Stimulated activated CD4-positive, alpha-beta T cell treated with anti-CD3 and anti-CD28 coated beads, Interleukin-4, amount 100 ng/mL, for 48 hours (primary cell): ENCODE measurements at regions not wholly inside any gene's neighbourhood (a gene's known extent, or its start where the extent isn't known, plus 50 kb on each side); places are given as distances from the start of the nearest gene placed in this dataset.
"Not testable (repeated sequence)": the region's sequence is repeated elsewhere in the genome, so short reads cannot be mapped to it uniquely, and the experiment has no call there.

ENCODE experiments used
- DNase-seq, 2 donors: peaks; one replicate each; pipeline ENCODE4 v3.0.0-alpha.2; 2020; ENCODE audit warnings: low read depth in 2 of 2

DNA sequence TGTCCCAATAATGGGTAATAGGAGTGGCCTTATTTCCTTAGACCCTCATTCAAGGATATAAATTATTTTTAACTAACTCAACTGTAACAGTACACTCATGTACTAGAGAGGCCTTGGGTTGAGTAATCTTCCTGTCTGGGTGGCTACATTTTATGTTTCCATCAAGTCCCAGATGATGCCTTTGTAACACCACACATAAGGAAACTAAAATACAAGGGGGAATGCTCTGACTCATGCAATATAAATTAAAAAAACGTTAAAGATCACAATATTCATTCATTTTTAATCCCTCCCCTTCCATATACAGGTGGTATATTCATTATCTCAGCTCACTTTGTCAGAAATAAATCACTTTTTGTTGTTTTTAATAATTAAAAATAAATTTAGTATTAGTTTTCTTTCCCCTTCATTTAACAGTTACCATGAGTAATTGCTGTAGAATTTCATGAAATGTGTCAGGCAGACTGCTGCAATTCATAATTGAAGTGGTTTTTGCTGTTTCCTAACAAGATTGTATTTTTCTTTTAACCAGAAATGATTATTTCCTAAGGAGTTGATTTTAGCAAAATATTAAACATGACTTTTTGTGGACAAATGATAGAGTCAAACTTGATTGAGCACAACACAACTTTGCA, 1403.6 kb downstream of the SUCLG1 start:
- DNase-seq = no peak

DNA sequence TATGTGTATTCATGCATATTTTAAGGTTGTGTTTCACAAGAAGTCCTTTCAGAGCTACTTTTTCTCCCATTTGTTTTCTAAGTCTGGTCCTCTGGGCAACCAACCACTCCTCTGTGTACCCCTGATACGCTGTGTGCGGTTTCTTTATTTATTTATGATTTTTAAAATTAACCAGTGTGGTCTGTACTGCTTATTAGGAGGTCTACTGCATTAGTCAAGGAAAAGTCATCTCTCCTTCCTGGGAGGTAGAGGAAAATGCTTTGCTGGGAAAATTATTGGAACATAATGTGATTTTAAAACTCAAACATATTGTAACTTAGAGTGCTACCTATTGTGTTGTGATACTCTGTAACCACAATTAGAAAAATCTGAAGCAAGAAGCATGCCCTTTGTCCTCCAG, 1404.3 kb downstream of the SUCLG1 start:
- no peak for DNase-seq

DNA sequence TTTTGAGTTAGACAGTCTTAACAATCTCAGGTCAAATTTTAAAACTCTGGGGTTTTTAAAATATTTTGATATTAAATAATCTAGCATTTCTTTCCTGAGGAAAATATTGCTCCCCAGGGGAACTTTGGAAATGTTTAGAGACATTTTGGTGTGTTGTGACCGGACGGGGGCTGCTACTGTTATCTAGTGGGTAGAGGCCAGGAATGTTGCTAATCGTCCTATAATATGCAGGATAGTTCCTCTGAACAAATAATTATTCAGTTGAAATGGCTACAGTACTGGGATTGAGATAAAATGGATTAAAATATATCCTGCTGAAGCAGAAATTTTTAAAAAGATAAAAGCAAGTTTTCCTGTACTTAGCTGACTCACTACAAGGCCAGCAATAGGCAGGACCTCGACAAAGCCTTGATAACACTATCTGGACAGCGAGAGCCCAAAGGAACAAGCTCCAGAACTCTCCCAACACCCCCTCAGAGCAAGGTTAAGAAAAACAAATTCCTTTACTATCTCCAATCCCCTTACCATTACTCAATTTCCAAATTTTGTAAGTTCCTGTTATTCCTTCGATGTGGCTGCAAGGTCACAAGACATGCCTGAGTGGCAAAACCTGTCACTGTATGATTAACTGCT, 1407.4 kb downstream of the SUCLG1 start:
- no peak for DNase-seq

DNA sequence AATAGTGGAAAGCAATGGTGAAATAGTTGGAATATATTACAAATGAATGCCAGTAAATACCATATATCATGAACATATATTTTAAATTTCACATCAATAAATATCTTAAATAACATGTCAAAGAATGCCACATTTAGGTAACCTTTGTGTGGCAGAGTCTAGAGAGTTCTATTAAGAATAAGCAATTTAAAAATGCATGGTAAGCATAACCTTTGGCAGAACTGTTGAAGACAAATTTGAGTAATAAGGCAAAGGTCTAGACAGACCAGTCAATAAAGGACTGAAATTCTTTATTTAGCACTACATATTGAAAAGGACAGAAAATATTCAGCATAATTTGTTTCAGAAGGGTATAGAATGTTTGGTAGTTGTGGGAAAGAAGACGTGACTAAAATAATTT, 1417.0 kb downstream of the SUCLG1 start:
- no peak for DNase-seq

DNA sequence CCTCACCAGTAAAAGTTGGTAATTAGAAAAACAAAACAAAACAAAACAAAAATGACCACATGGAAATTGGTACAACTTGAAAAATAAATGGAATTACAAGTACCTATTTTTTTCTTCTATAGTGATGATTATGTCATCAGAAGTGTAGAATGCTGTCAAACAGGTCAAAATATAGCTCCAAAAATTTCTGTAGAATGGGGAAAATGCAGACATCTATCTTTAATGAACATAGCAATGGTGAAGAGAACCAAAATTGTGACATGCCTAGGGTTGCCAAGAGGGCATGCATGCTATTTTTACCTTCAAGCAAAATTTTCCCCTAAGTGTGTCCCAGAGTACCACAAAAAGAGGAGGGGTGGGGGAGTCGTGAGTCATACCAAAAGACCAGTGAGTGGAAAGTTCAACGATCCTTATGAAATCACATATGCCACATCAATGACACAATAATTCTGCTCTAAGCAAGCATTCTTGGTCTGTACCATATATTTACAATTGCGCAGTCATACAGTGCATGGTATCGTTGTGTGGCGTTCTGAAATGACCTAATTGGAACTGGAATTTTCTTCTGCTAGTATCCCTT, 1436.4 kb downstream of the SUCLG1 start:
- DNase-seq = no peak

DNA sequence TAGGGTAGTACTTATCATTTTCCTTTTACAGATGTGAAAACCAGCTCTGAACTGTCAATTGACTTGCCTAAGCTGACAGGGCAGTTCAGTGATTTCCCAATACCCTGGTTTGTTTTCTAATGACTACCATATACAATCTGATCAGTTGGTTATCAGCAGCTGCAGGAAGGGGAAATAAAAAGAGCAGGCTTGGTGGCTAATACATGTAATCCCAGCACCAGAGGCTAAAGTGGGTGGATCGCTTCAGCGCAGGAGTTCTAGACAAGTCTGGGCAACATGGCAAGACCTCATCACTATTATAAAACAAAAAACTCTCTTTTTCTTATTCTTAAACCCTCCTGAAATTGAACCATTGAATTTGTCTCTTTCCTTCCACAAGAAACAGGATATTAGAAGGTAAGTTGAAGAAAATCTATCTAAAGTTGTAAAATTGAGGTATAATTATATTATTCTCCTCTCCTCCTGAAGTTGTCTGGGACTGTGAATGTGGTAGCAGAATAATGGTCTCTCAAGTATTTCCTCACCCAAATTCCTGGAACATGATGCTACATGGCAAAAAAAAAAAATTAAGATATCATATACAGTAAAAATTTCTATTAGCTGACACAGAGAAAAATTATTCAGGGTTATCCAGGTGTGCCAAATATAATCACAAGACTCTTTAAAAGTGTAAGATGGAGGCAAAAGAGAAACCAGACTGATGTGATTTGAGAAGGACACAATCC, 1441.6 kb downstream of the SUCLG1 start:
- no peak for DNase-seq

DNA sequence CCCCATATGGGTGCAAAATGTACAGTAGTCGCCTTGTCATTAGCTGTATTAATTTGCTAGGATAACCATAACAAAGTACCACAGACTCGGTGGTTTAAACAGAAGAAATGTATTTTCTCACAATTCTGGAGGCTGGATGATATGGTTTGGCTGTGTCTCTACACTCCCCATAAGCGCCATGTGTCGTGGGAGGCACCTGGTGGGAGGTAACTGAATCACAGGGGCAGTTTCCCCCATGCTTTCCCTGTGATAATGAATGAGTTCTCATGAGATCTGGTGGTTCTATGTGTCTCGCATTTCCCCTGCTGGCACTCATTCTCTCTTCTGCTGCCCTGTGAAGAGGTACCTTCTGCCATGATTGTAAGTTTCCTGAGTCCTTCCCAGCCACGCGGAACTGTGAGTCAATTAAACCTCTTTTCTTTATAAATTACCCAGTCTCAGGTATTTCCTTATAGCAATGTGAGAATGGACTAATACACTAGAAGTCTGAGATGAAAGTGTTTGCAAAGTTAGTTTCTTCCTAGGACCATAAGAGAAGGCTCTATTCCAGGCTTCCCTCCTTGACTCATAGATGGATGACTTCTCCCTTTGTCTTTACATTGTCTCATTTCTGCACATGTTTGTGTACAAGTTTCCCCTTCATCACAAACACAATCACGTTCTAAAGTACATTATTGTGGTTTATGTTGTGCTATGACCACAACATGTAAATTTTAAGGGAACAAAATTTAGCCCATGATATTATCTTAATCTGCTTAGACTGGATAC, 1442.6 kb downstream of the SUCLG1 start:
- DNase-seq = no peak

DNA sequence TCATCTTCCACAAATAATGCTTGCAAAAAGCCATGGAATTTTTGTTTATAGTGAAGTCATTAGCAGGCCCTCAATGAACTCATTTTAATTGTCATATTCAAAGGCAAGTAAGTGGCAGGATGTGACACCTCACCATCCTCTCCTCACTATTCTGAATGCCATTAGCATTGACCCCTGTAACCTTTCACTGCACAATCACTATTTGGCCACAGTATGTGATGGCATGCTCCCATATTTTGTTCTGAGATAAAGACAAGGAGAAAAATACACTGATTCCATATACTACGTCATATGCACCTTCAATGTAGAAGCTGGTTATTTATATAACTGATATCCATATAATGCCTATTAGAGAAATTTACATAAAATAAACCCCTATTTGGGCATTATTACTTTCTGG, 1443.2 kb downstream of the SUCLG1 start:
- DNase-seq = no peak

DNA sequence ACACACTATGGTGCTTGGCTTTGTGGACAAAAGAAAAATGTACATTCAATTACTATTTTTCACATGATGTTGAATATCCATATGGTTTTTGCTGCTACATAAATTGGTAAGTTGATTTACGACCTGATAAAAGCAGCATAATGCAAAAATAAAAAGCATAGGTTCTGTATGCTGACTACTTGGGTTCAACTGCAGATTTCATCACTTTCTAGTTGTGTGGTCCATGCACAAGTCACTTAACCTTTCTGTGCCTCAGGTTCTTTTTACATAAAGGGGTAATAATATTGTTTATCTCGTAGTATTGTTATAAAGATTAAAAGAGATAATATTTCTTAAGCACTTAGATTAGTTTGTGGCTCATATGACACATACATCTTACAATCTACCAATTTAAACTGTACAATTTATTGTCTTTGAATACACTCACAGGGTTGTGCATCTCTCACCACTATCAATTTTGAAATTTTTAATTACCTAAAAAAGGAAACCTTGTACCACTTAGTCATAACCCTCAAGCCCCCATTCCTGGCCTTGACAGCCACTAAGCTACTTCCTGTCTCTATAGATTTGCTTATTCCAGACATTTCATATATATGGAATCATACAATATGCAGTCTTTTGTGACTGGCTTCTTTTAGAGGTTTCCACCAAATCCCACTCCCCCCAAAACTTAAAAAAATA, 1443.9 kb downstream of the SUCLG1 start:
- no peak for DNase-seq

DNA sequence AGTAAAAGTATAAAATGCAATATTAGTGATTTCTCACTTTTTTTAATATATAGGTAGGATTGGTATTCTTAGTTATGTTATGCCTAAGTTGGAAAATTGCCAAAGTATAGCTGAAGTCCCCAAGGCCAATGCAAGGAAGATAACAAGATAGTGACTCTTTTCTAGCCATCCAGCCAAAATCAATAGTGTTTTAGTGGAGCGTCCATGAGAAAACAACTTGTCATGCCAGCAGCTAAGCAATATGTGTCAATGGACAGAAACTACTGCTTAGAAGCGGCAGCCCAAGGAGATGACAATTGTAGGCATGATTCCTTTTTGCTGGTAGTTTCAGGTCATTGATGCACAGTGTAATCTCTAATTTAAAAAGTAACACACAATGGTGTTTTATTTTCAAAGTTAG, 1444.6 kb downstream of the SUCLG1 start:
- DNase-seq = no peak

DNA sequence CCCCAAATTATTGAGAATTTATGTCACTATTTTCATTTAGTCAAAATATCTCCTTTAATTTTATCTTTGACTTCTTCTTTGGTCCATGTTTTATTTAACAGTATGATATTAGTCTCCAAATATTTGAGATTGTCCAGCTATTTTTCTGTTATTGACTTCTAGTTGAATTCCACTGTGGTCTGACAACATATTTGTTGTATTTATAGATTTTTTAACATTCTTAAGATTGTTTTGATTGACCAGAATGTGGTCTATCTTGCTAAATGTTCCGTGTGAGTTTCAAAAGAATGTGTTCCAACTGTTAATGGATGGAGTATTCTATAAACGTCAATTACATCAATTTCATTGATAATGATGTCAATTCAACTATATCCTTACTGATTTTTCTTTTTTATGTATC, 1452.1 kb downstream of the SUCLG1 start:
- no peak for DNase-seq

DNA sequence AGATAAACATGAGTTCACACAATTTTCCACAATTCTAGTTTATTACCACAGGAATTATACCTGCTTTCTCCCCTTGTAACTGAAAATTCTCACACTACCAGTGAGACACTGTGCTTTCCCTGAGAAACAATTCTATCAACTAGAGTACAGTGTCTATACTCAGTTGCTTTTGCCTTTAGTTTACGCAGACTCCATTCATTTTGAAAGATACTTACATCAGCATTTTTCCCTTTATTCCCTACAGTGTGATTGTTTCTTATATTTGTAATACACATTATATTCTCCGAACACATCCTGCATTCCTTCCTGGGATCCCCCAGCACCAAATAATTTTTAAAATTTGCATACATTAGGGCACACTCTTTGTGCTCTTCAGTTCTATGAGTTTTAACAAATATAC, 1455.5 kb downstream of the SUCLG1 start:
- no peak for DNase-seq

DNA sequence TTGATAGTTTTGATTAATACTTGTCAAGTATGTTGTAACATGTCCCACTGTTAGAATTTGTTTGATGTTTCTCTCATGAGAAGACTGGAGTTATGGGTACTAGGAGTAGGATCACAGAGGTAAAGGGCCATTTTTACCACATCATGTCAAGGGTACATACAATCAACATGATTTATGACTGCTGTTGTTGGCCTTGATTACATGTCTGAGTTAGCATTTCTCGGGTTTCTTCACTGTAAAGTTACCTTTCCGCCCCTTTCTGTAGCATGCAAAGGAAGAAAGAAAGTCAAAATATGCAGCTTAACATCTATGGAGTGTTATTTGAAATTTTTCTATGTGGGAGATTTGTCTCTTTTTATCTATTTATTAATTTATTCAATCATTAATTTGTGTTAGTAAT, 1456.4 kb downstream of the SUCLG1 start:
- no peak for DNase-seq

DNA sequence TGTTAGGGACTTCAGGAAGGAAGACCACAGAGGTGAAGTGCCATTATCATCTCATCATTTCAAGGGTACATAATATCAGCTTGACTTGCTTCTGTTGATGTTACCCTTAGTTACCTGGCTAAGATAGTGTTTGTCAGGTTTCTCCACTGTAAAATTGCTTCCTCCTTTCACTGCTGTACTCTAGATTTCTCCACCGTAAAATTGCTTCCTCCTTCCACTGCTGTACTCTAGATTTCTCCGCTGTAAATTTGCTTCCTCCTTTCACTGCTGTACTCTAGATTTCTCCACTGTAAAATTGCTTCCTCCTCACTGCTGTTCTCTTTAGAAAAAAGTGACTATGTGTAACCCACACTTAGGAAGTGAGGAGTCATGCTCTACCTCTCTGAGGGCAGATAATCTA, 1460.3 kb downstream of the SUCLG1 start:
- DNase-seq = no peak

DNA sequence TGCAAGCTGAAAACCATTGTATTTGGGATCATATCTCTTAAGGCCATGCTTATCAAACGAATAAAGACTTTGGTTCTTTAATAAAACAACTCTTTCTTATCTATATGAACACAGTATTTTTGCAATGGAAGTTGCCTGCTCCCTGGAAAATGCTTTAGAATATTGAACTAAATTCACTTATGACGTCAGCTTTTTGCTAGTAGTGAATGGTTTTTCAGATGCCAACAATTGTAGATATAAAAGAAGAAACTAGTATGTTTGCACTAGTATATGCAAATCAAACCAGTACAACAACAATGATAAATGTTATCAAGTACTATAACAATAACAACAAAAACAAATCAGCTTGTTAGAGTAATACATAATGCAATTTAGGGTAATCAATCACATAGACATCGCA, 1462.9 kb downstream of the SUCLG1 start:
- no peak for DNase-seq

DNA sequence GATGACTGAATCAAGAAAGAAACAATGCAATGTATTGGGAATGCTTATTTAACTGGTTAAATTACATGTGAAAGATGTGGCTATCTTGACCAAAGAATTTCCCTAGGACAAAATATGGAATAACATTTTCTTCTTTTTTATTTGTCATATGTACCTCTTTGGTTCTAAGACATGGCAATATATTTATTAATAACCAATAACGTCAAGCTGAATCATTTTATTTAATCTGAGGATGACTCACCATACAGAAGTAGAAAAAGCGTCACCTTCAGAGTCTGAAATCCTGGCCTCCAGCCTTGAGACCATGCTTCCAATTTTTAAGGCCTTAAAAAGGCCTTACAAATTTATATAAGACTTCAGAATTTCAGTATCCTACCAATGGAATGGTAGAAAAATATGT, 1464.9 kb downstream of the SUCLG1 start:
- no peak for DNase-seq

DNA sequence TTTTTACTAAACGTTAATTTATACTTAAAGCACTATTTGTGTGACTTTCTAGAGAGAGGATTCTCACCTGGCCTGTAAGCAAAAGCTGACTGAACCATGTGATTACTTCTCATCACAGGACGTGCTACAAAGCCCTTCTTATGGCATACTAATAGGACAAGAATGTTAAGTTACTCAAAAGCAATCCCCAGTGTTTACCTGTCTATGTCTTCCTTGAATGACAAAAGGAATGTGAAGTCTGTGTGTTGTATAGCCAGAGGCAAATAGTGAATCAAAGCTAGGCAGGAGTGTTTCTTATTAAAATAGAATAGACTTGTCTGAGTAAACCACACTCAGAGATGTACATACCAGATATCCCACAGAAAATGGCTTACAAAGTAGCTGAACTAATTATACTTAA, 1465.5 kb downstream of the SUCLG1 start:
- no peak for DNase-seq

DNA sequence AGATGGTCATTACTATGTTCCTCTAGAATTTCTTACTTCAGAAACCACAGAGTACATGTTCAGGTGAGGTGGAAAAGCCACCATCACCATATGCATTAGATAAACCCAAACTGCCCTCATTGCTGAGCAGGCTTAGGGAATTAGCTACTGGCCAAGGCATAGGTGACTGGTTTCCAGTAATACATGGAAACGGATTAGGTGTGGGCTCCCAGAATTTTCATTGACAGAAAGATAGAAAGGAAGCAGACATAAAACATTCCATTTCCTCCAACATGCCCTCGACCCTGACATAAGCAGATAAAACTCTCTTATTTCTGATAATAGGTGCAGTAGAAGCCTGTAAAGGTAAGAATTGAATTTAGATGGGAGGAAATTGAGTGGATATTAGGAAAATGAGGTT, 1466.1 kb downstream of the SUCLG1 start:
- DNase-seq = no peak

DNA sequence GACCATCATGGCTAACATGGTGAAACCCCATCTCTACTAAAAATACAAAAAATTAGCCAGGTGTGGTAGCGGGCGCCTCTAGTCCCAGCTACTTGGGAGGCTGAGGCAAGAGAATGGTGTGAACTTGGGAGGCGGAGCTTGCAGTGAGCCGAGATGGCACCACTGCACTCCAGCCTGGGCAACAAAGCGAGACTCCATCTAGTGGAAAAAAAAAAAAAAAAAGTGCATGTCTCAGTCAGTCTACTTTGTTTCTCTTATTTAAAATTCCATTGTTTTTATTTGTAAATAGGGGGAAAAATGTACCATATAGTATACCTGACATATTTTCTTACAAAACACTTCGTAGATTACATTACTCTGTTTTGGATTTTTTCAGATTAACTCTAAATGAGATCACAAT, 1471.4 kb downstream of the SUCLG1 start:
- not testable (repeated sequence) for DNase-seq

DNA sequence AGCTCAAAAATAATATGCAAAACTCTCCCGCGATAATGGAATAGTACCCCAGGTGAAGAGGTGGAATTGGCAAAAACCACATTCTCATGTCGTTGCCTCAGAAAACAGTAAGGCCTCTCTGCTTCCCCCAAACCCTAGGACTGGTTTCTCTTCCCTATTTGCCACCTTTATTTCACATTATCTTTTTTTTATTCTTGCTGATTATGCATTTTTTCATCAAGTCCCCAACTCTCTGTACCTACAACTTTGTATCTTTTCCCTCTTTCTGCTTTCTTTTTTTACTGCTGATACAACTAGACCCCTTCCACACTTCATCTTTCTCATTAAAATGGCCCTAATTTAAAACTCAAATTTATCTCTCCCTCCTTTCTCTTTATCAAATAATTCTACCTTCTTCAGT, 1472.2 kb downstream of the SUCLG1 start:
- no peak for DNase-seq

DNA sequence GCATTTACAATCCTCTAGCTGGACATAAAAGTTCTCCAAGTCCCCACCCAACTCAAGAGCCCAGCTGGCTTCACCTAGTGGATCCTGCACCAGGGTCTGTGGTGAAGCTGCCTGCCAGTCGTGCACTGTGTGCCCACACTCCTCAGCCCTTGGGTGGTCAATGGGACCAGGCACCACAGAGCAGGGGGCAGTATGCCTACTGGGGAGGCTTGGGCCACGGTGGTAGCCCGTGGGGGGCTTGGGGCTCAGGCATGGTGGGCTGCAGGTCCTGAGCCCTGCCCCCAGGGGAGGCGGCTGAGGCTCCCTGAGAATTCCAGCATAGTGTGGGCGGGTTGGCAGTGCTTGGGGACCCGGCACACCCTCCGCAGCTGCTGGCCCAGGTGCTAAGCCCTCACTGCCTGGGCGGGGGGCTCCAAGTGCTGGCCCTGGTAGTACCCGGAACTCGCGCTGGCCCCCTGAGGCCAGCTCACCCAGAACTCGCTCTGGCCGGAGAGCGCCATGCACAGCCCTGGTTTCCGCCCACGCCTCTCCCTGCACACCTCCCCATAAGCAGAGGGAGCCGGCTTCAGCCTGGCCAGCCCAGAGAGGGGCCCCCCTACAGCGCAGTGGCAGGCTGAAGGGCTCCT, 1473.4 kb downstream of the SUCLG1 start:
- DNase-seq = no peak
